Lung (tissue), 11 donors: ENCODE measurements at regions not wholly inside any gene's neighbourhood (a gene's known extent, or its start where the extent isn't known, plus 50 kb on each side); places are given as distances from the start of the nearest gene placed in this dataset.

ENCODE experiments used
- ATAC-seq: fragments of 200-7000 bp; cut with Tn5 transposase; one replicate; pipeline ENCODE4 v1.9.1; 2020; ENCODE audit warnings: moderate number of reproducible peaks; ENCODE audit not compliant: insufficient read depth, low FRiP score
- DNase-seq, 3 donors: peaks; one replicate each; pipeline ENCODE4 v3.0.0-alpha.2; 2013 to 2017
- H3K27ac ChIP-seq, 2 donors: one replicate each; pipeline ENCODE4 v1.5.1; 2013; ENCODE audit warnings: mild to moderate bottlenecking in 2 of 2, moderate library complexity in 2 of 2, control low read depth in 1 of 2, inconsistent platforms in 1 of 2, low read depth in 1 of 2, low read length in 1 of 2
- H3K27me3 ChIP-seq, 3 donors: one replicate each; pipeline ENCODE4 v1.5.1; 2013; ENCODE audit warnings: low read length in 2 of 3; ENCODE audit not compliant: control insufficient read depth in 3 of 3, insufficient read depth in 3 of 3
- H3K36me3 ChIP-seq, 4 donors: one replicate each; pipeline ENCODE4 v1.5.1; 2013; ENCODE audit warnings: low read length in 4 of 4, mild to moderate bottlenecking in 1 of 4, moderate library complexity in 1 of 4; ENCODE audit not compliant: control insufficient read depth in 4 of 4, insufficient read depth in 4 of 4
- H3K4me1 ChIP-seq, 5 donors: one replicate each; pipeline ENCODE4 v1.5.1; 2013; ENCODE audit warnings: low read length in 5 of 5, mild to moderate bottlenecking in 2 of 5, moderate library complexity in 1 of 5; ENCODE audit not compliant: control insufficient read depth in 5 of 5, insufficient read depth in 5 of 5
- H3K4me3 ChIP-seq: one replicate; pipeline ENCODE4 v1.5.1; 2013; ENCODE audit warnings: mild to moderate bottlenecking, control low read depth, moderate library complexity
- H3K9ac ChIP-seq, 2 donors: one replicate each; pipeline ENCODE4 v1.5.1; 2013; ENCODE audit warnings: low read length in 2 of 2, control low read depth in 1 of 2; ENCODE audit not compliant: insufficient read depth in 1 of 2
- H3K9me3 ChIP-seq, 4 donors: one replicate each; pipeline ENCODE4 v1.5.1; 2013; ENCODE audit warnings: low read length in 3 of 4, mild to moderate bottlenecking in 1 of 4, moderate library complexity in 1 of 4; ENCODE audit not compliant: control insufficient read depth in 4 of 4, insufficient read depth in 3 of 4
- CTCF ChIP-seq: IDR thresholded peaks from 2 replicates; pipeline ENCODE4 v1.5.1; 2012; ENCODE audit warnings: mild to moderate bottlenecking; ENCODE audit errors: control extremely low read depth, extremely low read depth
- WGBS, 2 donors: extraction: QIAGEN DNeasy Blood & Tissue Kit; methylation state at CpG; one replicate each; pipeline ENCODE4 v1.1.7; 2013; 5-methylcytosine and 5-hydroxymethylcytosine counted together
- donor health status: control.
- donor health status: control.
- donor health status: Bipolar disorder and iron deficiency.
- donor health status: healthy.
- donor health status: DM: yes; HTN: yes; CAD: no.

- WGBS, 2 donors = 63 to 71% methylated on average over 4 of the region's 4 CpGs
- Histone ChIP-seq H3K36me3 (no peaks in the 10 kb centered on the region), H3K27me3 (no peaks in the 10 kb centered on the region), H3K9me3 (no peaks in the 10 kb centered on the region), H3K4me1 (peaks cover 0 to 2% (median 0%) of the 10 kb centered on the region in 5 donors), H3K4me3 (no peak overlapping the region), H3K9ac (no peak overlapping the region), H3K27ac (no peak overlapping the region)
- no peak for ATAC-seq
- TF ChIP-seq CTCF = no peak
- DNase-seq = peak in 1 of 3 donors; percentile 19
Measured at GRCh38 chr2:125746321-125747164, 909.4 kb upstream of the GYPC start.

DNA sequence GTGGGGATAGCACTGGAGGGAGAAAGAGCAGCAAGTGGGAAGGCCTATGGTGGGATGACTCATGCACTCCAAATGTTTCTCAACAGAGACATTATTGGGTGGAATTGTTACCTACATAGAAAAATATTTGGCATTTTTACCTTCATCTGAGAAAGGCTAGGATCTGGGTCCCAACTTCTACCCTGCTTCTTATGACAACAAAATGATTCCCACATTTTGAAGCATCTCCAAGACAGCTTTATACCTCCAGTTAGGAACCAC, 908.9 kb upstream of the GYPC start:
- Histone ChIP-seq H3K36me3 (no peaks in the 10 kb centered on the region), H3K27ac (no peak overlapping the region), H3K9me3 (no peaks in the 10 kb centered on the region), H3K27me3 (no peaks in the 10 kb centered on the region), H3K9ac (no peak overlapping the region), H3K4me3 (no peak overlapping the region), H3K4me1 (peaks cover 0 to 2% (median 0%) of the 10 kb centered on the region in 5 donors)
- DNase-seq (no peak), ATAC-seq (no peak)
- TF ChIP-seq CTCF = no peak

DNA sequence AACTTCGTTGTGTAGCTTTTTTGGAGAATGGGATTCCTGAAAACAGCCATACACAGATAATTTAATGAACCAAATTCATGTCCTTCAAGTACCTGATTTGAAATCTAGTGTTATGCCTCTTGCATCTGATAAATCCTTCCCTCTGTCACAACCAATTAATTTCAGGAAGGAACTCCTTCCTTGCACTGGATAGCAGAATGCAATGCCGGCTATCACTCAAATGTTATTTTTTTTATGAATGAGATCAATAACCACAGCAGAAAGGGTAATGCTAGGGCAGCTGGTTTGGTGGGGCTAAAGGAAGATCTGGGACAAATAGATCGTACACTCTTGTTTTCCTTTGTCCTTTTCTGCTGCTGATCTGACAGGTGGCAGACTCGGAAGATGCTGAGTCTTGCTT, 899.5 kb upstream of the GYPC start:
- no peak for TF ChIP-seq CTCF
- H3K27me3 ChIP-seq = no peaks in the 10 kb centered on the region
- no peak overlapping the region for H3K9ac ChIP-seq
- H3K9me3 ChIP-seq = peaks cover 0 to 4% (median 0%) of the 10 kb centered on the region in 4 donors
- 75 to 76% methylated on average over 4 of the region's 4 CpGs for WGBS, 2 donors
- H3K36me3 ChIP-seq = no peaks in the 10 kb centered on the region
- H3K4me3 ChIP-seq = no peak overlapping the region
- no peaks in the 10 kb centered on the region for H3K4me1 ChIP-seq
- no peak overlapping the region for H3K27ac ChIP-seq
- ATAC-seq = no peak
- DNase-seq = no peak

DNA sequence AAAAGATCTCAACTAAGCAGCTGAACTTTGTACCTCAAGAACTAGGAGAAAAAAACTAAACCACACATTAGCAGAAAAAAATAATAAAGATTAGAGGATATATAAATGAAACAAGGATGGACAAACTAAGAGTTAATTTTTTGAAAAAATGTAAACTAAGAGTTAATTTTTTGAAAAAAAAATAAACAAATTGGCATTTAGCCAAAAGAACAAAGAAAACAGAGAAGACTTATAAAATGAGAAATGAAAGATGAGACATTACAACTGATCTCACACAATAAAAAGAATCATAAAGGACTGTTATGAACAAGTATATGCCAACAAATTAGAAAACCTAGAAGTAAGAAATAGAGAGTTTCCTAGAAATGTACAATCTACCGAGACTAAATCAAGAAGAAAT, 859.2 kb upstream of the GYPC start:
- Histone ChIP-seq H3K4me3 (no peak overlapping the region), H3K9ac (no peak overlapping the region), H3K36me3 (no peaks in the 10 kb centered on the region), H3K9me3 (no peaks in the 10 kb centered on the region), H3K4me1 (no peaks in the 10 kb centered on the region), H3K27ac (no peak overlapping the region), H3K27me3 (no peaks in the 10 kb centered on the region)
- ATAC-seq (no peak), DNase-seq (no peak)
- WGBS, 2 donors = 86 to 88% methylated on average over 1 of the region's 1 CpG
- TF ChIP-seq CTCF = no peak
